H9 (cell line): ENCODE measurements at regions not wholly inside any gene's neighbourhood (a gene's known extent, or its start where the extent isn't known, plus 50 kb on each side); places are given as distances from the start of the nearest gene placed in this dataset.

Experiments
- DNase-seq: peaks from one replicate; pipeline ENCODE4 v3.0.0-alpha.2; 2017
- H2AFZ ChIP-seq: one replicate; pipeline ENCODE4 v1.6.1; 2013; ENCODE audit warnings: mild to moderate bottlenecking, low read length, control low read depth, moderate library complexity
- H2AK5ac ChIP-seq: 2 replicates; pipeline ENCODE4 v1.6.1; 2013; ENCODE audit warnings: low read length, control low read depth, mixed read lengths; ENCODE audit not compliant: insufficient read length
- H2BK120ac ChIP-seq: one replicate; pipeline ENCODE4 v1.6.1; 2013; ENCODE audit warnings: low read depth, mild to moderate bottlenecking, low read length, control low read depth, inconsistent platforms; ENCODE audit not compliant: poor library complexity, severe bottlenecking
- H2BK12ac ChIP-seq: 2 replicates; pipeline ENCODE4 v1.6.1; 2013; ENCODE audit warnings: low read length, control low read depth, mixed read lengths, low read depth; ENCODE audit not compliant: insufficient read length
- H2BK15ac ChIP-seq: 2 replicates; pipeline ENCODE4 v1.6.1; 2013; ENCODE audit warnings: low read depth, low read length, control low read depth
- H2BK20ac ChIP-seq: one replicate; pipeline ENCODE4 v1.6.1; 2013; ENCODE audit warnings: low read depth, mild to moderate bottlenecking, low read length, control low read depth, inconsistent platforms; ENCODE audit not compliant: poor library complexity, severe bottlenecking
- H2BK5ac ChIP-seq: 2 replicates; pipeline ENCODE4 v1.6.1; 2013; ENCODE audit warnings: low read length, control low read depth, mixed read lengths; ENCODE audit not compliant: insufficient read length
- H3K14ac ChIP-seq: 2 replicates; pipeline ENCODE4 v1.6.1; 2013; ENCODE audit warnings: low read length, control low read depth; ENCODE audit not compliant: insufficient read depth
- H3K18ac ChIP-seq: 2 replicates; pipeline ENCODE4 v1.6.1; 2013; ENCODE audit warnings: low read depth, mild to moderate bottlenecking, mixed read lengths, low read length, control low read depth; ENCODE audit not compliant: insufficient read length
- H3K23ac ChIP-seq: 2 replicates; pipeline ENCODE4 v1.6.1; 2013; ENCODE audit warnings: low read length, control low read depth, mixed read lengths, low read depth; ENCODE audit not compliant: insufficient read length
- H3K23me2 ChIP-seq: 2 replicates; pipeline ENCODE4 v1.6.1; 2013; ENCODE audit warnings: low read depth, mild to moderate bottlenecking, mixed read lengths, low read length, control low read depth; ENCODE audit not compliant: insufficient read length, poor library complexity, severe bottlenecking
- H3K27ac ChIP-seq: 2 replicates; pipeline ENCODE4 v1.5.1; 2013; ENCODE audit warnings: low read length, control low read depth, mixed read lengths, low read depth; ENCODE audit not compliant: insufficient read length
- H3K27me3 ChIP-seq: 2 replicates; pipeline ENCODE4 v1.6.1; 2013; ENCODE audit warnings: low read length, control low read depth, inconsistent platforms; ENCODE audit not compliant: insufficient read depth
- H3K4ac ChIP-seq: 2 replicates; pipeline ENCODE4 v1.6.1; 2013; ENCODE audit warnings: low read depth, mild to moderate bottlenecking, control low read depth, inconsistent platforms, low read length, moderate library complexity
- H3K4me1 ChIP-seq: 2 replicates; pipeline ENCODE4 v1.6.1; 2013; ENCODE audit warnings: low read length, control low read depth, inconsistent platforms; ENCODE audit not compliant: insufficient read depth
- H3K4me2 ChIP-seq: 2 replicates; pipeline ENCODE4 v1.6.1; 2013; ENCODE audit warnings: low read length, control low read depth, mixed read lengths; ENCODE audit not compliant: insufficient read length, insufficient read depth
- H3K56ac ChIP-seq: 2 replicates; pipeline ENCODE4 v1.6.1; 2013; ENCODE audit warnings: low read depth, mild to moderate bottlenecking, mixed read lengths, low read length, control low read depth; ENCODE audit not compliant: insufficient read length
- H3K79me1 ChIP-seq: 2 replicates; pipeline ENCODE4 v1.6.1; 2013; ENCODE audit warnings: low read depth, mild to moderate bottlenecking, moderate library complexity, low read length, control low read depth, inconsistent platforms; ENCODE audit not compliant: insufficient read depth, poor library complexity, severe bottlenecking
- H3K79me2 ChIP-seq: 2 replicates; pipeline ENCODE4 v1.6.1; 2013; ENCODE audit warnings: low read length, control low read depth, inconsistent platforms; ENCODE audit not compliant: insufficient read depth
- H3K9ac ChIP-seq: 2 replicates; pipeline ENCODE4 v1.6.1; 2013; ENCODE audit warnings: low read length, control low read depth, mixed read lengths; ENCODE audit not compliant: insufficient read length; ENCODE audit errors: extremely low read depth
- H3K9me3 ChIP-seq: one replicate; pipeline ENCODE4 v1.6.1; 2013; ENCODE audit warnings: low read depth, low read length, inconsistent platforms; ENCODE audit not compliant: control insufficient read depth
- H3T11ph ChIP-seq: one replicate; pipeline ENCODE4 v1.6.1; 2013; ENCODE audit warnings: mild to moderate bottlenecking, low read length, control low read depth, inconsistent platforms
- H4K20me1 ChIP-seq: one replicate; pipeline ENCODE4 v1.6.1; 2013; ENCODE audit not compliant: control insufficient read depth, insufficient read length, insufficient read depth
- H4K5ac ChIP-seq: 2 replicates; pipeline ENCODE4 v1.6.1; 2013; ENCODE audit warnings: low read depth, mild to moderate bottlenecking, mixed read lengths, low read length, control low read depth; ENCODE audit not compliant: insufficient read length
- H4K8ac ChIP-seq: replicated peaks from 2 replicates; pipeline ENCODE4 v1.6.1; 2013; ENCODE audit warnings: low read length, control low read depth, mixed read lengths, low read depth; ENCODE audit not compliant: insufficient read length
- H4K91ac ChIP-seq: 2 replicates; pipeline ENCODE4 v1.6.1; 2013; ENCODE audit warnings: low read depth, mild to moderate bottlenecking, moderate library complexity, mixed read lengths, low read length, control low read depth; ENCODE audit not compliant: insufficient read length
- H3K27ac Mint-ChIP-seq, 3 experiments: 2 replicates in 2 of 3; 3 replicates in 1 of 3; pipeline ENCODE4 v1.8.0; 2020 to 2021; ENCODE audit warnings: mixed read lengths in 3 of 3, mild to moderate bottlenecking in 1 of 3, moderate library complexity in 1 of 3
- H3K27me3 Mint-ChIP-seq: 2 replicates; pipeline ENCODE4 v1.8.0; 2021; ENCODE audit warnings: low read depth, mild to moderate bottlenecking, moderate library complexity, mixed read lengths
- H3K36me3 Mint-ChIP-seq, 3 experiments: 2 replicates in 2 of 3; 3 replicates in 1 of 3; pipeline ENCODE4 v1.8.0; 2020 to 2021; ENCODE audit warnings: low read depth in 3 of 3, mixed read lengths in 3 of 3; ENCODE audit not compliant: insufficient read depth in 1 of 3
- H3K4me1 Mint-ChIP-seq, 2 experiments: 2 replicates each; pipeline ENCODE4 v1.8.0; 2020; ENCODE audit warnings: mixed read lengths in 2 of 2
- H3K4me3 Mint-ChIP-seq, 2 experiments: 2 replicates in 1 of 2; 3 replicates in 1 of 2; pipeline ENCODE4 v1.8.0; 2020 to 2021; ENCODE audit warnings: mild to moderate bottlenecking in 2 of 2, mixed read lengths in 2 of 2, moderate library complexity in 1 of 2
- H3K9me3 Mint-ChIP-seq, 2 experiments: 2 replicates in 1 of 2; 3 replicates in 1 of 2; pipeline ENCODE4 v1.8.0; 2020; ENCODE audit warnings: mild to moderate bottlenecking in 2 of 2, mixed read lengths in 2 of 2, moderate library complexity in 1 of 2
- CTCF ChIP-seq: fragments of 200-600 bp; sonication (generic); conservative IDR thresholded peaks from 3 replicates; pipeline ENCODE4 v1.8.0; 2021; ENCODE audit warnings: antibody characterized with exemption, mild to moderate bottlenecking
- WGBS: extraction: QIAGEN DNeasy Blood & Tissue Kit; methylation state at CpG from one replicate; pipeline ENCODE4 v1.1.7; 2013; ENCODE audit warnings: missing lambda C conversion rate, low lambda C conversion rate, mixed read lengths; ENCODE audit not compliant: insufficient read length; ENCODE audit errors: extremely low coverage; 5-methylcytosine and 5-hydroxymethylcytosine counted together

GRCh38 chr6:148170286-148170685, 172.4 kb upstream of the SASH1 start:
- Histone ChIP-seq H3K4me2 (no peak overlapping the region), H2BK5ac (no peak overlapping the region), H2AK5ac (no peak overlapping the region), H2BK12ac (no peak overlapping the region), H3K14ac (no peak overlapping the region), H3K23me2 (no peaks in the 10 kb centered on the region), H2BK20ac (no peak overlapping the region), H3K79me1 (no peaks in the 10 kb centered on the region), H3K4me1 (peaks cover 5% of the 10 kb centered on the region; the same call in 1 of the 2 replicates), H3K27ac (no peak overlapping the region), H3T11ph (no peak overlapping the region), H3K9ac (no peak overlapping the region), H3K56ac (no peak overlapping the region), H4K91ac (no peak overlapping the region), H3K18ac (no peak overlapping the region), H3K9me3 (no peaks in the 10 kb centered on the region), H2BK120ac (no peak overlapping the region), H4K5ac (no peak overlapping the region), H3K27me3 (no peaks in the 10 kb centered on the region), H4K20me1 (no peaks in the 10 kb centered on the region), H2BK15ac (no peak overlapping the region), H3K23ac (no peak overlapping the region), H4K8ac (no peak overlapping the region), H3K79me2 (no peaks in the 10 kb centered on the region), H2AFZ (no peak overlapping the region), H3K4ac (no peak overlapping the region)
- H3K36me3 Mint-ChIP-seq, result no peaks in the 10 kb centered on the region
- no peak for TF ChIP-seq CTCF
- H3K27ac Mint-ChIP-seq, result no peak overlapping the region
- H3K4me3 Mint-ChIP-seq, result no peak overlapping the region
- no CpG with 5 or more reads among the region's 1 CpG for WGBS
- DNase-seq, result no peak
- no peaks in the 10 kb centered on the region for H3K27me3 Mint-ChIP-seq
- peaks cover 5% of the 10 kb centered on the region in 2 experiments for H3K4me1 Mint-ChIP-seq
- no peaks in the 10 kb centered on the region for H3K9me3 Mint-ChIP-seq
